ENCODE measurements at regions not wholly inside any gene's neighbourhood (a gene's known extent, or its start where the extent isn't known, plus 50 kb on each side); places are given as distances from the start of the nearest gene placed in this dataset.

DNA sequence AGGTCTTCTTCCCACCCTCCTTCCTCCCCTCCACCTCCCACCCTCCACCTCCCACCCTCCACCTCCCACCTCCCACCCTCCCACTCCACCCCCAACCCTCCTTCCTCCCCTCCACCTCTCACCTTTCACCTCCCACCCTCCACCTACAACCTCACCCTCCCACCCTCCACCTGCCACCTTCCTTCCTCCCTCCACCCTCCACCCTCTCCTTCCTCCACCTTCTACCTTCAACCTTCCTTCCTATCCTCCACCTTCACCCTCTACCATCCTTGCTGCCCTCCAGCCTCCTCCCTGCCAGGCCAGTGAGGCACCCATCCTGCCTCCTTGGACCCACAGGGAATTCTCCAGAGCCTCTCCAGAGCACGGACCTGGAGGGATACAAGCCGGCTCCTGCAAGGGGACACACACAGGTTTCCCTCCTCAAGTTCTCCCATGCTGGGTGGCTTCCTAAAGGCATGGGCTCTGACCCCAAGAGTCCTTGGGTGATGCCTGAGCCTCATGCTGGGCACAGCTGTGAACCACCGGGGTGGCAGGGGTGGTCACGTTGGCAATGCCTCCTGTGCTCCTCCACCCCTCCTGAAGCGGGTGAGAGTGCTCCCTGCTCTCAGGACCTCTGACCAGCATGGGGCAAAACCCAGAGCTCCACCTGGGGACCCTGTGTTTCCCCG, 293.0 kb downstream of the NDUFA10 start:
- H3K4me3 ChIP-seq, result no peak overlapping the region
- no peak for TF ChIP-seq EGR1 (IDR thresholded peaks at IDR 0.05; ENCODE audit: borderline replicate concordance in 1 of 2, low read depth in 2 of 2, low read length in 2 of 2)
- TF ChIP-seq, protein P1, sequence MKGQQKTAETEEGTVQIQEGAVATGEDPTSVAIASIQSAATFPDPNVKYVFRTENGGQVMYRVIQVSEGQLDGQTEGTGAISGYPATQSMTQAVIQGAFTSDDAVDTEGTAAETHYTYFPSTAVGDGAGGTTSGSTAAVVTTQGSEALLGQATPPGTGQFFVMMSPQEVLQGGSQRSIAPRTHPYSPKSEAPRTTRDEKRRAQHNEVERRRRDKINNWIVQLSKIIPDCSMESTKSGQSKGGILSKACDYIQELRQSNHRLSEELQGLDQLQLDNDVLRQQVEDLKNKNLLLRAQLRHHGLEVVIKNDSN (IDR thresholded peaks at IDR 0.05; ENCODE audit: borderline replicate concordance, extremely low read length, insufficient read depth, low read depth, low read length), result no peak
- TF ChIP-seq BCL11A (IDR thresholded peaks at IDR 0.05; ENCODE audit: low read depth, low read length), result no peak
- TF ChIP-seq KDM1A (IDR thresholded peaks at IDR 0.05; ENCODE audit: borderline replicate concordance), result no peak
- no peak for TF ChIP-seq MTA2 (IDR thresholded peaks at IDR 0.05; ENCODE audit: low read depth)
- TF ChIP-seq, protein P2, sequence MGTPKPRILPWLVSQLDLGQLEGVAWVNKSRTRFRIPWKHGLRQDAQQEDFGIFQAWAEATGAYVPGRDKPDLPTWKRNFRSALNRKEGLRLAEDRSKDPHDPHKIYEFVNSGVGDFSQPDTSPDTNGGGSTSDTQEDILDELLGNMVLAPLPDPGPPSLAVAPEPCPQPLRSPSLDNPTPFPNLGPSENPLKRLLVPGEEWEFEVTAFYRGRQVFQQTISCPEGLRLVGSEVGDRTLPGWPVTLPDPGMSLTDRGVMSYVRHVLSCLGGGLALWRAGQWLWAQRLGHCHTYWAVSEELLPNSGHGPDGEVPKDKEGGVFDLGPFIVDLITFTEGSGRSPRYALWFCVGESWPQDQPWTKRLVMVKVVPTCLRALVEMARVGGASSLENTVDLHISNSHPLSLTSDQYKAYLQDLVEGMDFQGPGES (IDR thresholded peaks at IDR 0.05), result no peak
- no peak for TF ChIP-seq BHLHE40 (IDR thresholded peaks at IDR 0.05; ENCODE audit: borderline replicate concordance in 1 of 2, low read depth in 2 of 2, low read length in 1 of 2)
- TF ChIP-seq CREM (IDR thresholded peaks at IDR 0.05; ENCODE audit: low read depth), result no peak
- TF ChIP-seq, protein P3, sequence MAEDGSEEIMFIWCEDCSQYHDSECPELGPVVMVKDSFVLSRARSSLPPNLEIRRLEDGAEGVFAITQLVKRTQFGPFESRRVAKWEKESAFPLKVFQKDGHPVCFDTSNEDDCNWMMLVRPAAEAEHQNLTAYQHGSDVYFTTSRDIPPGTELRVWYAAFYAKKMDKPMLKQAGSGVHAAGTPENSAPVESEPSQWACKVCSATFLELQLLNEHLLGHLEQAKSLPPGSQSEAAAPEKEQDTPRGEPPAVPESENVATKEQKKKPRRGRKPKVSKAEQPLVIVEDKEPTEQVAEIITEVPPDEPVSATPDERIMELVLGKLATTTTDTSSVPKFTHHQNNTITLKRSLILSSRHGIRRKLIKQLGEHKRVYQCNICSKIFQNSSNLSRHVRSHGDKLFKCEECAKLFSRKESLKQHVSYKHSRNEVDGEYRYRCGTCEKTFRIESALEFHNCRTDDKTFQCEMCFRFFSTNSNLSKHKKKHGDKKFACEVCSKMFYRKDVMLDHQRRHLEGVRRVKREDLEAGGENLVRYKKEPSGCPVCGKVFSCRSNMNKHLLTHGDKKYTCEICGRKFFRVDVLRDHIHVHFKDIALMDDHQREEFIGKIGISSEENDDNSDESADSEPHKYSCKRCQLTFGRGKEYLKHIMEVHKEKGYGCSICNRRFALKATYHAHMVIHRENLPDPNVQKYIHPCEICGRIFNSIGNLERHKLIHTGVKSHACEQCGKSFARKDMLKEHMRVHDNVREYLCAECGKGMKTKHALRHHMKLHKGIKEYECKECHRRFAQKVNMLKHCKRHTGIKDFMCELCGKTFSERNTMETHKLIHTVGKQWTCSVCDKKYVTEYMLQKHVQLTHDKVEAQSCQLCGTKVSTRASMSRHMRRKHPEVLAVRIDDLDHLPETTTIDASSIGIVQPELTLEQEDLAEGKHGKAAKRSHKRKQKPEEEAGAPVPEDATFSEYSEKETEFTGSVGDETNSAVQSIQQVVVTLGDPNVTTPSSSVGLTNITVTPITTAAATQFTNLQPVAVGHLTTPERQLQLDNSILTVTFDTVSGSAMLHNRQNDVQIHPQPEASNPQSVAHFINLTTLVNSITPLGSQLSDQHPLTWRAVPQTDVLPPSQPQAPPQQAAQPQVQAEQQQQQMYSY (CRISPR knock-in tag; IDR thresholded peaks at IDR 0.05), result no peak
- TF ChIP-seq, protein P4, sequence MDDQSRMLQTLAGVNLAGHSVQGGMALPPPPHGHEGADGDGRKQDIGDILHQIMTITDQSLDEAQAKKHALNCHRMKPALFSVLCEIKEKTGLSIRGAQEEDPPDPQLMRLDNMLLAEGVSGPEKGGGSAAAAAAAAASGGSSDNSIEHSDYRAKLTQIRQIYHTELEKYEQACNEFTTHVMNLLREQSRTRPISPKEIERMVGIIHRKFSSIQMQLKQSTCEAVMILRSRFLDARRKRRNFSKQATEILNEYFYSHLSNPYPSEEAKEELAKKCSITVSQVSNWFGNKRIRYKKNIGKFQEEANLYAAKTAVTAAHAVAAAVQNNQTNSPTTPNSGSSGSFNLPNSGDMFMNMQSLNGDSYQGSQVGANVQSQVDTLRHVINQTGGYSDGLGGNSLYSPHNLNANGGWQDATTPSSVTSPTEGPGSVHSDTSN (IDR thresholded peaks at IDR 0.05; ENCODE audit: insufficient replicate concordance, low read depth, low read length), result no peak
- TF ChIP-seq, protein P5, sequence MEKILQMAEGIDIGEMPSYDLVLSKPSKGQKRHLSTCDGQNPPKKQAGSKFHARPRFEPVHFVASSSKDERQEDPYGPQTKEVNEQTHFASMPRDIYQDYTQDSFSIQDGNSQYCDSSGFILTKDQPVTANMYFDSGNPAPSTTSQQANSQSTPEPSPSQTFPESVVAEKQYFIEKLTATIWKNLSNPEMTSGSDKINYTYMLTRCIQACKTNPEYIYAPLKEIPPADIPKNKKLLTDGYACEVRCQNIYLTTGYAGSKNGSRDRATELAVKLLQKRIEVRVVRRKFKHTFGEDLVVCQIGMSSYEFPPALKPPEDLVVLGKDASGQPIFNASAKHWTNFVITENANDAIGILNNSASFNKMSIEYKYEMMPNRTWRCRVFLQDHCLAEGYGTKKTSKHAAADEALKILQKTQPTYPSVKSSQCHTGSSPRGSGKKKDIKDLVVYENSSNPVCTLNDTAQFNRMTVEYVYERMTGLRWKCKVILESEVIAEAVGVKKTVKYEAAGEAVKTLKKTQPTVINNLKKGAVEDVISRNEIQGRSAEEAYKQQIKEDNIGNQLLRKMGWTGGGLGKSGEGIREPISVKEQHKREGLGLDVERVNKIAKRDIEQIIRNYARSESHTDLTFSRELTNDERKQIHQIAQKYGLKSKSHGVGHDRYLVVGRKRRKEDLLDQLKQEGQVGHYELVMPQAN (conservative IDR thresholded peaks at IDR 0.05), result no peak
- no peak for TF ChIP-seq GABPA (IDR thresholded peaks at IDR 0.05; ENCODE audit: low read depth)
- CTCF ChIA-PET, result no interaction called here
- H3K27me3 ChIP-seq (replicated peaks in 1 of 2; ENCODE audit: control insufficient read depth in 2 of 2, insufficient read depth in 2 of 2, low read length in 1 of 2), result no peaks in the 10 kb centered on the region
- DNase-seq (ENCODE audit: low read depth, low spot score) (no peak), FAIRE-seq (no peak), ATAC-seq (no peak)
- intact Hi-C loops (cut with micrococcal nuclease; ENCODE audit: unreplicated experiment), result no loop called here
- H3K9ac ChIP-seq (ENCODE audit: control insufficient read depth, insufficient read depth, low read length), result no peak overlapping the region
- POLR2A ChIA-PET, result interaction anchor here (0.6 kb wide), 1 partner anchor 85 kb away, joined by 3 read pairs; no protein-coding TSS in a partner anchor
- SMC1A ChIA-PET (ENCODE audit: uncharacterized antibody, unreplicated experiment), result no interaction called here
- RAD21 ChIA-PET (ENCODE audit: unreplicated experiment), result no interaction called here
- no peaks in the 10 kb centered on the region for H4K20me1 ChIP-seq (ENCODE audit: control insufficient read depth, insufficient read depth)
- no peaks in the 10 kb centered on the region for H3K36me3 ChIP-seq (ENCODE audit: control insufficient read depth in 2 of 2, insufficient read depth in 2 of 2, low read length in 1 of 2)
- H3K4me1 ChIP-seq (ENCODE audit: control insufficient read depth, insufficient read depth, low read length), result no peaks in the 10 kb centered on the region
- no peak overlapping the region for H3K27ac ChIP-seq (ENCODE audit: control insufficient read depth, insufficient read depth)
- WGBS (ENCODE audit: insufficient coverage, insufficient replicate concordance, low lambda C conversion rate, missing lambda C conversion rate), result 38% methylated on average over 6 of the region's 6 CpGs
- H2AFZ ChIP-seq (ENCODE audit: control insufficient read depth, low read depth, low read length), result no peak overlapping the region
- H3K4me2 ChIP-seq (ENCODE audit: control insufficient read depth, insufficient read depth), result no peak overlapping the region
- no peaks in the 10 kb centered on the region; the same call in 2 of the 3 replicates for H3K9me3 ChIP-seq (replicated peaks; ENCODE audit: control insufficient read depth, insufficient read depth, low read length)
- in situ Hi-C loops (cut with MboI), result no loop called here
- BruUV-seq (replicated peaks), result no TSS peak
- no peaks in the 10 kb centered on the region for H3K79me2 ChIP-seq (ENCODE audit: control insufficient read depth, insufficient read depth, low read length)

Data from GM12878 (cell line).